MCF 10A (cell line): ENCODE measurements at regions not wholly inside any gene's neighbourhood (a gene's known extent, or its start where the extent isn't known, plus 50 kb on each side); places are given as distances from the start of the nearest gene placed in this dataset.

Source experiments
- BruUV-seq: library from RNA; stranded (reverse); fragments of 400-500 nt; replicated peaks from 2 replicates; lab custom pipeline; 2021; lab: Mats Ljungman, UMichigan
- CTCF ChIA-PET: fragments of 300-600 bp; sonication (Branson Sonifier 250); formaldehyde crosslinking; extraction: SDS; loops from one replicate; lab custom pipeline; 2021; ENCODE audit warnings: antibody characterized with exemption, inconsistent platforms; lab: Yijun Ruan, JAX
- POLR2A ChIA-PET: fragments of 300-600, 350-650 bp; sonication (Branson Sonifier 250); formaldehyde crosslinking; extraction: SDS; loops from one replicate; lab custom pipeline; 2020; ENCODE audit warnings: antibody characterized with exemption, inconsistent platforms; lab: Yijun Ruan, JAX
- DNase-seq: peaks from one replicate; pipeline ENCODE4 v3.0.0-alpha.2; 2018; ENCODE audit not compliant: unreplicated experiment
- H3K27ac Mint-ChIP-seq: one replicate; pipeline ENCODE4 v1.8.0; 2022; ENCODE audit warnings: mild to moderate bottlenecking, low read depth, mixed read lengths; ENCODE audit not compliant: unreplicated experiment
- H3K27me3 Mint-ChIP-seq: one replicate; pipeline ENCODE4 v1.8.0; 2022; ENCODE audit warnings: mixed read lengths; ENCODE audit not compliant: insufficient read depth, unreplicated experiment
- H3K36me3 Mint-ChIP-seq: one replicate; pipeline ENCODE4 v1.8.0; 2022; ENCODE audit warnings: mild to moderate bottlenecking, moderate library complexity, mixed read lengths; ENCODE audit not compliant: insufficient read depth, unreplicated experiment
- H3K4me1 Mint-ChIP-seq: one replicate; pipeline ENCODE4 v1.8.0; 2022; ENCODE audit warnings: mixed read lengths; ENCODE audit not compliant: insufficient read depth, unreplicated experiment
- H3K4me3 Mint-ChIP-seq: one replicate; pipeline ENCODE4 v1.8.0; 2022; ENCODE audit warnings: mild to moderate bottlenecking, moderate library complexity, mixed read lengths; ENCODE audit not compliant: unreplicated experiment
- H3K9me3 Mint-ChIP-seq: one replicate; pipeline ENCODE4 v1.8.0; 2022; ENCODE audit warnings: mixed read lengths; ENCODE audit not compliant: unreplicated experiment
- CTCF ChIP-seq: fragments of 200-600 bp; IDR thresholded peaks from one replicate; pipeline ENCODE4 v1.8.0; 2022; ENCODE audit warnings: antibody characterized with exemption, mild to moderate bottlenecking; ENCODE audit not compliant: unreplicated experiment
- intact Hi-C: fragments of 100-400 bp; cut with micrococcal nuclease; formaldehyde crosslinking; loops from 2 replicates; pipeline ENCODE4 v1.14.1; 2022

- DNase-seq, result peak; percentile 96
- Mint-ChIP-seq H3K4me1 (no peaks in the 10 kb centered on the region), H3K4me3 (no peak overlapping the region), H3K9me3 (no peaks in the 10 kb centered on the region), H3K27ac (no peak overlapping the region), H3K27me3 (no peaks in the 10 kb centered on the region), H3K36me3 (no peaks in the 10 kb centered on the region)
- no peak for TF ChIP-seq CTCF
- CTCF ChIA-PET, result interaction anchor here (0.9 to 2.1 kb wide), 6 partner anchors 14 to 746 kb away, joined by 3 to 7 read pairs (median 4); no protein-coding TSS in a partner anchor
- intact Hi-C loops, result loop anchor here (2.0 kb wide), 1 partner anchor 16 kb away; no protein-coding TSS in a partner anchor
- POLR2A ChIA-PET, result interaction anchor here (0.6 to 2.8 kb wide), 11 partner anchors 8 to 636 kb away, joined by 3 to 19 read pairs (median 3); no protein-coding TSS in a partner anchor
- no TSS peak for BruUV-seq
Measured at GRCh38 chr1:199742547-199742946, 285.0 kb upstream of the NR5A2 start.

DNA sequence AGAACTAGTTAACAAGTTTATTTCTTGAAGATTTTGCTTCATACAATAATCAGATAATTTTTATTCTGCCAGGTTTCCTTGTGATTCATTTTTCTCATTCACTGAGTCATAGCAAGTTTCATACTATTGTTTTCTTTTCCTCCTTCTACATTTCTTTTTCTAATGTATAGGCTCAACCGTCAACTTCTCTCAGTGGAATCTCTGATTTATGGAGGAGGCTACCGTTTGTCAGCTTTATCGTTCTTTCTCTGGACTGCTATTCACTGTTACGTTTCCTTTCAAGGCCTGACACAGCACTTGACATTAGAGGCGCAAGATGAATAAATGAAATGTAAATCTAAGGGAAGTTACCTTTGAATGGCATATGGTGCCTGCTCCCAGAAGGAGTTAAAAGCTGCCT, 284.3 kb upstream of the NR5A2 start:
- CTCF ChIA-PET, result interaction anchor here (0.5 to 2.1 kb wide), 5 partner anchors 13 to 554 kb away, joined by 3 to 7 read pairs (median 5); no protein-coding TSS in a partner anchor
- Mint-ChIP-seq H3K27ac (no peak overlapping the region), H3K27me3 (no peaks in the 10 kb centered on the region), H3K9me3 (no peaks in the 10 kb centered on the region), H3K4me3 (no peak overlapping the region), H3K36me3 (no peaks in the 10 kb centered on the region), H3K4me1 (no peaks in the 10 kb centered on the region)
- POLR2A ChIA-PET, result interaction anchor here (0.9 to 2.8 kb wide), 5 partner anchors 8 to 297 kb away, joined by 3 to 19 read pairs (median 4); no protein-coding TSS in a partner anchor
- BruUV-seq, result TSS peak; percentile 79
- DNase-seq, result peak; percentile 50
- TF ChIP-seq CTCF, result no peak
- intact Hi-C loops, result loop anchor here (2.0 kb wide), 1 partner anchor 16 kb away; no protein-coding TSS in a partner anchor

GRCh38 chr1:199746666-199747384, 280.7 kb upstream of the NR5A2 start:
- ChIA-PET POLR2A (interaction anchor here (0.6 to 0.7 kb wide), 2 partner anchors 12 to 152 kb away, joined by 3 to 4 read pairs; no protein-coding TSS in a partner anchor), CTCF (interaction anchor here (0.5 to 1.4 kb wide), 2 partner anchors 10 to 438 kb away, joined by 3 to 4 read pairs; no protein-coding TSS in a partner anchor)
- no peak for DNase-seq
- intact Hi-C loops, result no loop called here
- H3K27ac Mint-ChIP-seq, result no peak overlapping the region
- no peak for TF ChIP-seq CTCF
- H3K9me3 Mint-ChIP-seq, result no peaks in the 10 kb centered on the region
- H3K4me1 Mint-ChIP-seq, result no peaks in the 10 kb centered on the region
- H3K36me3 Mint-ChIP-seq, result peaks cover 6% of the 10 kb centered on the region
- BruUV-seq, result no TSS peak
- H3K4me3 Mint-ChIP-seq, result no peak overlapping the region
- no peaks in the 10 kb centered on the region for H3K27me3 Mint-ChIP-seq

- Mint-ChIP-seq H3K27me3 (no peaks in the 10 kb centered on the region), H3K4me3 (no peak overlapping the region), H3K4me1 (no peaks in the 10 kb centered on the region), H3K36me3 (peaks cover 6% of the 10 kb centered on the region), H3K9me3 (peaks cover 3% of the 10 kb centered on the region), H3K27ac (no peak overlapping the region)
- DNase-seq, result no peak
- ChIA-PET CTCF (interaction anchor here (0.8 kb wide), 1 partner anchor 1811 kb away, joined by 6 read pairs; no protein-coding TSS in a partner anchor), POLR2A (no interaction called here)
- BruUV-seq, result no TSS peak
- TF ChIP-seq CTCF, result no peak
- intact Hi-C loops, result no loop called here
Measured at GRCh38 chr1:199747984-199748383, 279.5 kb upstream of the NR5A2 start.
